GM12872 (cell line): ENCODE measurements at regions not wholly inside any gene's neighbourhood (a gene's known extent, or its start where the extent isn't known, plus 50 kb on each side); places are given as distances from the start of the nearest gene placed in this dataset.

Source experiments
- TF ChIP-seq, protein P1 (sequence below): IDR thresholded peaks from 3 replicates; pipeline ENCODE4 v1.5.1; 2011; ENCODE audit warnings: low read depth, mild to moderate bottlenecking, low read length, moderate library complexity; ENCODE audit not compliant: insufficient read depth

DNA sequence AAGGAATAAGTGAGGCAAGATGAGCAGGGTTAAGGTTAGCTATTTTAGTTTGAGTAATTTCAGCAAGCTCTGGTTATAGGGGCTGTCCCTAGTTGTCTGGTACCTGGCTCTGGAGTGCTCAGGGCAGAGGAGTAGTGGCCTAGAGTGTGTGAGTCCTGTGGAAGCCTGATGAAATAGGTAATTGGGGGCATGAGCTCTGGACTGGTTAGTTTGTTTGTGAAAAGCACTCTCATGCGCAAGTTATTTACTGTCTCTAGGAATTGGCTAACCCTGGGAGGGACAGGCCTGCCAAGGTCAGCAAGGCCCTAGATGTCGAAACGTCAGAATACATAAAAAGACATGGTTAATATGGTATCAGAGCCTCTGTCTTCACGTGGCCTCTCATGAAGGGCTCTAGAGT, 900.1 kb downstream of the PCDH17 start:
- TF ChIP-seq, protein P1, sequence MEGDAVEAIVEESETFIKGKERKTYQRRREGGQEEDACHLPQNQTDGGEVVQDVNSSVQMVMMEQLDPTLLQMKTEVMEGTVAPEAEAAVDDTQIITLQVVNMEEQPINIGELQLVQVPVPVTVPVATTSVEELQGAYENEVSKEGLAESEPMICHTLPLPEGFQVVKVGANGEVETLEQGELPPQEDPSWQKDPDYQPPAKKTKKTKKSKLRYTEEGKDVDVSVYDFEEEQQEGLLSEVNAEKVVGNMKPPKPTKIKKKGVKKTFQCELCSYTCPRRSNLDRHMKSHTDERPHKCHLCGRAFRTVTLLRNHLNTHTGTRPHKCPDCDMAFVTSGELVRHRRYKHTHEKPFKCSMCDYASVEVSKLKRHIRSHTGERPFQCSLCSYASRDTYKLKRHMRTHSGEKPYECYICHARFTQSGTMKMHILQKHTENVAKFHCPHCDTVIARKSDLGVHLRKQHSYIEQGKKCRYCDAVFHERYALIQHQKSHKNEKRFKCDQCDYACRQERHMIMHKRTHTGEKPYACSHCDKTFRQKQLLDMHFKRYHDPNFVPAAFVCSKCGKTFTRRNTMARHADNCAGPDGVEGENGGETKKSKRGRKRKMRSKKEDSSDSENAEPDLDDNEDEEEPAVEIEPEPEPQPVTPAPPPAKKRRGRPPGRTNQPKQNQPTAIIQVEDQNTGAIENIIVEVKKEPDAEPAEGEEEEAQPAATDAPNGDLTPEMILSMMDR = no peak

DNA sequence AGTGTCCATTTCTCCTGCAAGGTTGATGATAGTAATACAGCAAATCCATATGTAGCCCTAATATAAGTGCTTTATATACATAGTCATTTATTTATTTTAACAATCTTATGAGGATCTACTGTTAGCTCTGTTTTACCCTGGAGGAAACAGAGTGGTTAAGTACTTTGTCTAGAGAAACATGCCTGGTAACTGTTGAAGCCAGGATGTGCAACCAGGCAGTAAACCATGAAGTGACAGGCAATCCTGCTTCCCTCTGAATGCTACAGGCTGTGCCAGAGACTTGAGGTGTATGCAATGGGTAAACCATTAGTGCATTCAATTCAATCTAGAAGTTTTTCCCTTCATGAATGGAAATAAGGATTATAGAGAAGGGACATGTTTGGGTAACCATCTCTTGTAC, 911.0 kb downstream of the PCDH17 start:
- TF ChIP-seq, protein P1 = no peak

DNA sequence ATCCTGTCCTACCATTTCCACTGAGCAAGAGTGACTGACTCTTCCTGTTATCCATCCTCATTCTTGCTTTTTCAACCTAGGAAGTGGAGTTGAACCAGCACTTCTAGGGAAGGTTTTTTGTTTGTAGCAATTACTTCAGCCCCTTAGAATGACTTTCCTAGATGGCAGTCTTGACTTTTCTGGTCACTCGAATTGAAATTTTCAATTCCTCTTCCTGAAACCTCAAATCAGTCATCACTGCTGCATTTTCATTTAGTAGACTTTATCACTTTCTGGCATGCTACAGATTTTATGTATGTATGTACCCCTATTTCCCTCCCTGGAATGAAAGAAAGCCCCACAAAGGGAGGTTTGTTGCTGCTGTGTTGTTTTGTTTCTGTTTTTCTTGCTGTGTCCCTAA, 915.9 kb downstream of the PCDH17 start:
- TF ChIP-seq, protein P1 = no peak

DNA sequence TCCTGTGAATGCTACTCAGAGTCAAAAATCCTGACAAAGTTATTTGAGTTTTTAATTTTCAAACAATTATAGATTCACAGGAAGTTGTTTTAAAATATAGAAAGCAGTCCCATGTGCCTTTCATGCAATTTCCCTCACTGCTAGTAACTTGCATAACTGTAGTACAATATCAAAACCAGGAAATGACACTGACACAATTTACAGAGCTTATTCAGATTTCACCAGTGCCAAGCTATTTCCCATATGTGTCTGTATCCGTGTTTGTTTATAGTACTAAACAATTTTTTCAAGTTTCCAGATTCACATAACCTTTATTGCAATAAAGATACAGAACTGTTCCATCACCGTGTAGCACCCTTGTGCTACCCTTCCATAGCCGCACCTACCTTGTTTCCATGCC, 934.6 kb downstream of the PCDH17 start:
- TF ChIP-seq, protein P1 = no peak

DNA sequence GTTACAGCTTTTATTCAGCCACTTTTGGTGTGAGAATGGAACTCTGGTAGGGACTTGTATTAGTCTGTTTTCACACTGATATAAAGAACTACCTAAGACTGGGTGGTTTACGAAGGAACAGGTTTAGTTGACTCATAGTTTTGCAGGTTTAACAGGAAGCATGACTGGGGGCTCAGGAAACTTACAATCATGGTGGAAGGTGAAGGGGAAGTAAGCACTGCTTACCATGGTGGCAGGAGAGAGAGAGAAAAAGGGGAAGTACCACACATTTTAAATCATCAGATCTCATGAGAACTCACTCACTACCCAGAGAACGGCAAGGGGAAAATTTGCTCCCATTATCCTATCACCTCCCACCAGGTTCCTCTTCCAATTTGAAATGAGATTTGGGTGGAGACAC, 942.2 kb downstream of the PCDH17 start:
- TF ChIP-seq, protein P1 = no peak

DNA sequence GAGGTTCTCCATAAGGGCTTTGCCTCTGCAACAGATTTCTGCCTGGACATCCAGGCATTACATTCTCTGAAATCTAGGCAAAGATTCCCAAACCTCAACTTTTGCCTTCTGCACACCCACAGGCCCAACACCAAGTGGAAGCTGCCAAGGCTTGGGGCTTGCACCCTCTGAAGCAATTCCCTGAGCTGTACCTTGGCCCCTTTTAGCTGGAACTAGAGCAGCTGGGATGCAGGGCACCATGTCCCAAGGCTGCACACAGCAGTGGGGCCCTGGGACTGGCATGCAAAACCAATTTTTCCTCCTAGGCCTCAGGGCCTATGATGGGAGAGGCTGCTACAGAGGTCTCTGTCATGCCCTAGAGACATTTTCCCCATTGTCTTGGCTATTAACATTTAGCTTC, 943.2 kb downstream of the PCDH17 start:
- TF ChIP-seq, protein P1 = no peak

DNA sequence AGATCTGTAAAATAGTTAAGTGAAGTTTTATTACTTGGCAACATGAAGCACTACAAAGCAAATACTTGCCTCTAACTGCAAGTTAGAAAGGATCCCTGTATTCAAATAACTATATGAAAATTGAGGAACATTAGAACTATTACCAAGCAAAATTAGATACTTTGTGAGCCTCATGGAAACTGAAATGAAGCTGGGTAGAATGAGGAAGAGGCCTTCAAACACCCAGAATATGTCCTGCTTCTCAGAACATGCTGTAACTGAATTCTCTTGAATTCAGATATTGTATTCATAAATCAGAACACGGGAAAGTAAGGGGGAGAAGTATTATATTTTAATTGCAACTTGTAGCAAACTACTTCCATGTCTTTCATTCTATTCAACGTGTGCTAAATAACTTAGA, 947.9 kb downstream of the PCDH17 start:
- TF ChIP-seq, protein P1 = no peak

DNA sequence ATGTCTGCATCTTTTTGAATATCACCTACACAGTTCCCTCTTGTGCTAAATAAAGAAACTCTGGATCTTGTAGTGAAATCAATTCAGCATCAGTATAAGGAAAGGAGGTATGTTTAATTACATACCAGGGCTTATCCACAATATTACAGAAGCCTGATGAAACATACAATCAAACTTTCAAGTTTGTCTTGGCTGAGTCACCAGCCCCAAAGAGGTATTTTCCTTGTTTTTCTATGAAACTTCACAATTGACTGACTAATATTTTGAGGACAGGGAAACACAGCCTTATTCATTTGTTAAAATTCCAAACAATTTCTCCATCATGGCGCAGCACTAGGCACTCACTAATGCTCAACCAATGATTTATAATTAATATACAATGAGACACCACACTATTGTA, 952.4 kb downstream of the PCDH17 start:
- TF ChIP-seq, protein P1 = no peak
